ENCODE measurements at regions not wholly inside any gene's neighbourhood (a gene's known extent, or its start where the extent isn't known, plus 50 kb on each side); places are given as distances from the start of the nearest gene placed in this dataset.
"Not testable (repeated sequence)": the region's sequence is repeated elsewhere in the genome, so short reads cannot be mapped to it uniquely, and the experiment has no call there.

GRCh38 chr5:19274578-19274977 is 713.4 kb downstream of the CDH18 start:
- H3K36me3 Mint-ChIP-seq, result no peaks in the 10 kb centered on the region

DNA sequence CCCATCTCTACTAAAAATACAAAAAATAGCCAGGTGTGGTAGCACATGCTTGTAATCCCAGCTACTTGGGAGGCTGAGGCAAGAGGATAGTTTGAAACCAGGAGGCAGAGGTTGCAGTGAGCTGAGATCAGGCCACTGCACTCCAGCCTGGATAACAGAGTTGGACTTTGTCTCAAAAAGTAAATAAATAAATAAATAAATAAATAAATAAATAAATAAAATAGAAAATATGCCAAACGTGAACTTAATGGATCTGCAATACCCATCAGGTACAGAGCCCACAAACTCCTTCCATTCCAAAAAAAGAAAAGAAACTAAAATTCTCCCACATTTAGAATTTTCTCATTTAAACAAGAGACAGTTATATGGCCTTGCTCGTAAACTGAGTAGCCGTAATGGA is 702.7 kb downstream of the CDH18 start:
- Mint-ChIP-seq H3K27ac (no peak overlapping the region), H3K27me3 (no peaks in the 10 kb centered on the region), H3K36me3 (peaks cover 8% of the 10 kb centered on the region), H3K4me1 (ENCODE audit: low read depth in 2 of 2) (no peaks in the 10 kb centered on the region), H3K4me3 (no peak overlapping the region), H3K9me3 (peaks cover 26% of the 10 kb centered on the region)
- no peak for DNase-seq (ENCODE audit: low spot score)
- ATAC-seq, result no peak

More at GRCh38 chr5:19274578-19274977, 713.4 kb downstream of the CDH18 start:
- Mint-ChIP-seq H3K27me3 (no peaks in the 10 kb centered on the region), H3K4me3 (no peak overlapping the region), H3K9me3 (peaks cover 23% of the 10 kb centered on the region), H3K4me1 (ENCODE audit: low read depth in 2 of 2) (no peaks in the 10 kb centered on the region), H3K27ac (no peak overlapping the region)
- ATAC-seq, result no peak
- DNase-seq (ENCODE audit: low spot score), result no peak

- not testable (repeated sequence) for H3K36me3 Mint-ChIP-seq, H3K27ac Mint-ChIP-seq, H3K4me3 Mint-ChIP-seq
Measured at GRCh38 chr5:19287548-19288277, 700.3 kb downstream of the CDH18 start.

GRCh38 chr5:19288311-19288710 is 699.7 kb downstream of the CDH18 start:
- DNase-seq (ENCODE audit: low spot score); H3K27ac Mint-ChIP-seq; H3K4me1 Mint-ChIP-seq (ENCODE audit: low read depth in 2 of 2); H3K27me3 Mint-ChIP-seq; ATAC-seq; H3K4me3 Mint-ChIP-seq; H3K36me3 Mint-ChIP-seq: not testable (repeated sequence)
- H3K9me3 Mint-ChIP-seq, result peaks cover 19% of the 10 kb centered on the region

More at GRCh38 chr5:19287548-19288277, 700.3 kb downstream of the CDH18 start:
- peaks cover 19% of the 10 kb centered on the region for H3K9me3 Mint-ChIP-seq
- not testable (repeated sequence) for H3K27me3 Mint-ChIP-seq; DNase-seq (ENCODE audit: low spot score); H3K4me1 Mint-ChIP-seq (ENCODE audit: low read depth in 2 of 2); ATAC-seq

DNA sequence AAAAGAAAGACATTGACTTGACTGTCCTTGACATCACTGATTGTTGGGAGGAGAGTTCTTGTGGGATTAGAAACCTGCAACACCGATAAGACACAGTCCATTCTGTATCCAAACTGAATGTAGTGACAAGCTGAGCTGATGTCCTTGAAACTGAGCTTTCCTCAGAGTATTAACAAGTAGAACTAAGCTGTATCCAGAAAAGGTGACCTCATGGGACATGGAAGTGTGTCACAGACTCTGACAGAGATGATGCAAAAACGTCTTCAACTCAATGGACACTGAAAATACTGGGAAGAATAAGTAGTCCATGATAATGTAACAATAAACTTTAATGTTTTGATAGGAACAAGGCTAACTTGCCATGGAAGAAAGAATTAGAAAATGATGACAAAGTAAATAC is 690.1 kb downstream of the CDH18 start:
- Mint-ChIP-seq H3K36me3 (peaks cover 4% of the 10 kb centered on the region), H3K27ac (no peak overlapping the region), H3K27me3 (no peaks in the 10 kb centered on the region), H3K4me3 (no peak overlapping the region), H3K9me3 (peaks cover 16% of the 10 kb centered on the region), H3K4me1 (ENCODE audit: low read depth in 2 of 2) (no peaks in the 10 kb centered on the region)
- no peak for ATAC-seq
- DNase-seq (ENCODE audit: low spot score), result no peak

- peaks cover 8% of the 10 kb centered on the region for H3K36me3 Mint-ChIP-seq
- H3K27me3 Mint-ChIP-seq, result no peaks in the 10 kb centered on the region
- no peaks in the 10 kb centered on the region for H3K4me1 Mint-ChIP-seq (ENCODE audit: low read depth in 2 of 2)
- DNase-seq (ENCODE audit: low spot score) (no peak), ATAC-seq (no peak)
- no peak overlapping the region for H3K4me3 Mint-ChIP-seq
- H3K27ac Mint-ChIP-seq, result no peak overlapping the region
- H3K9me3 Mint-ChIP-seq, result peaks cover 14% of the 10 kb centered on the region
Measured at GRCh38 chr5:19301271-19301670, 686.7 kb downstream of the CDH18 start.

DNA sequence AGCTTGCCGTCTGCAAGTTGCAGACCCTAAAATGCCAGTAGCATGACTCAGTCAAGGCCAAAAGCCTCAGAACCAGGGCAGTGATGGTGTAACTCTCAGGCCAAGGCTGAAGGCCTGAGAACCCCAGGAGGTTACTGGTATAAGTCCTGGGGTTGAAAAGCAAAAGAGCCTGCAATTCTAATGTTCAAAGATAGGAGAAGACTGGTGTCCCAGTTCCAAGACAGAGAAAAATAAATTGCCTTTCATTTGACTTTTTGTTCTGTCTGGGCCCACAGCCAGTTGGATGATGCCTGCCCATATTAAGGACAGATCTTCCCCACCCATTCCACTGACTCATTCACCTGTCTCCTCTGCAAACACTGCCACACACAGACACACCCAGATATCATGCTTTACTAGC is 673.2 kb downstream of the CDH18 start:
- ATAC-seq (no peak), DNase-seq (ENCODE audit: low spot score) (no peak)
- no peaks in the 10 kb centered on the region for H3K4me1 Mint-ChIP-seq (ENCODE audit: low read depth in 2 of 2)
- no peaks in the 10 kb centered on the region for H3K27me3 Mint-ChIP-seq
- no peak overlapping the region for H3K27ac Mint-ChIP-seq
- peaks cover 22% of the 10 kb centered on the region for H3K36me3 Mint-ChIP-seq
- H3K4me3 Mint-ChIP-seq, result no peak overlapping the region
- peaks cover 36% of the 10 kb centered on the region for H3K9me3 Mint-ChIP-seq

GRCh38 chr5:19319252-19319651 is 668.7 kb downstream of the CDH18 start:
- Mint-ChIP-seq H3K9me3 (peaks cover 27% of the 10 kb centered on the region), H3K27ac (no peak overlapping the region), H3K4me1 (ENCODE audit: low read depth in 2 of 2) (no peaks in the 10 kb centered on the region), H3K27me3 (no peaks in the 10 kb centered on the region), H3K36me3 (peaks cover 16% of the 10 kb centered on the region), H3K4me3 (no peak overlapping the region)
- no peak for DNase-seq (ENCODE audit: low spot score)
- no peak for ATAC-seq

GRCh38 chr5:19322716-19323485 is 665.1 kb downstream of the CDH18 start:
- no peak overlapping the region for H3K27ac Mint-ChIP-seq
- peaks cover 18% of the 10 kb centered on the region for H3K36me3 Mint-ChIP-seq
- ATAC-seq (no peak), DNase-seq (ENCODE audit: low spot score) (no peak)
- no peaks in the 10 kb centered on the region for H3K4me1 Mint-ChIP-seq (ENCODE audit: low read depth in 2 of 2)
- H3K27me3 Mint-ChIP-seq, result no peaks in the 10 kb centered on the region
- peaks cover 14% of the 10 kb centered on the region for H3K9me3 Mint-ChIP-seq
- no peak overlapping the region for H3K4me3 Mint-ChIP-seq

GRCh38 chr5:19334278-19334677 is 653.7 kb downstream of the CDH18 start:
- no peaks in the 10 kb centered on the region for H3K27me3 Mint-ChIP-seq
- H3K9me3 Mint-ChIP-seq, result peaks cover 21% of the 10 kb centered on the region
- H3K4me3 Mint-ChIP-seq, result no peak overlapping the region
- no peak for ATAC-seq
- DNase-seq (ENCODE audit: low spot score), result no peak
- H3K36me3 Mint-ChIP-seq, result peaks cover 11% of the 10 kb centered on the region
- H3K27ac Mint-ChIP-seq, result no peak overlapping the region
- no peaks in the 10 kb centered on the region for H3K4me1 Mint-ChIP-seq (ENCODE audit: low read depth in 2 of 2)

DNA sequence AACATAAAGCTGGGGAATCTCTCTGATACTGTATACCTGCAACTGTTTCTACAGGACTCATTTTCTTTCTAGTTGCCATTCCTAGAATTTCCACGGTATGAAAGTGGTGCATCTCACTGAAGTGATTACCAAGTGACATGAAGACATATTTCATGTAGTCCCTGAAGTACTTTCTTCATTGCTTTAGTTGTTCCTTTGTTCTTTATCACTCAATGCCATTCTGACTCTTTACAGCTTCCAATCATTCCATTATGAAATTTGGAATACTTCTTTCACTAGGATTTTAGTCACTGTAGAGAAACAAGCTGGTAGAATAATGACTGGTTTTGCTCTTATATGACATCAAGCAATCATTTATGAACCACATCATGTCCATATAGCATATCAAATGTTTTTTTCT is 645.1 kb downstream of the CDH18 start:
- H3K9me3 Mint-ChIP-seq, result peaks cover 17% of the 10 kb centered on the region
- no peak for ATAC-seq

DNA sequence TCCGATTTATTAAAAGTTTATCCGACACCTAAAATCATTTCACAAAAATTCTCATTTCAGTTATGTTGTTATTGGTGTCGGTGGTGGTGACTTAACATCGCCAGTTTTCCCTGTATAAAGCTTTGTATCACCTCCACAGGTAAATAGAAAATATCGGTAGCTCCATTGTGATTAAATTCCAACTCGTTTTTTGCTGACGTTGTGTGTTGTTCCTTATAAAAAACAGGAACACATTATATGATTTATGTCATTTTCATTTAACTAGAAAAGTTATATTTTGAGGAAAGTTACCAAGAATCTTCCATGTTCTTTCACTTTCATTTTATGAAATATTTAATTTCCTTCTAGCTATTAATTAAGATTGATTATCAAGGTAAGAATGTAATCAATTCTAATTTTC is 635.9 kb downstream of the CDH18 start:
- no peaks in the 10 kb centered on the region for H3K4me1 Mint-ChIP-seq (ENCODE audit: low read depth in 2 of 2)
- H3K9me3 Mint-ChIP-seq, result peaks cover 4% of the 10 kb centered on the region
- ATAC-seq, result no peak

More for the DNA sequence above, 645.1 kb downstream of the CDH18 start:
- no peaks in the 10 kb centered on the region for H3K4me1 Mint-ChIP-seq (ENCODE audit: low read depth in 2 of 2)
- DNase-seq (ENCODE audit: low spot score), result no peak
- no peak overlapping the region for H3K27ac Mint-ChIP-seq
- no peaks in the 10 kb centered on the region for H3K27me3 Mint-ChIP-seq
- no peaks in the 10 kb centered on the region for H3K36me3 Mint-ChIP-seq
- H3K4me3 Mint-ChIP-seq, result no peak overlapping the region

DNA sequence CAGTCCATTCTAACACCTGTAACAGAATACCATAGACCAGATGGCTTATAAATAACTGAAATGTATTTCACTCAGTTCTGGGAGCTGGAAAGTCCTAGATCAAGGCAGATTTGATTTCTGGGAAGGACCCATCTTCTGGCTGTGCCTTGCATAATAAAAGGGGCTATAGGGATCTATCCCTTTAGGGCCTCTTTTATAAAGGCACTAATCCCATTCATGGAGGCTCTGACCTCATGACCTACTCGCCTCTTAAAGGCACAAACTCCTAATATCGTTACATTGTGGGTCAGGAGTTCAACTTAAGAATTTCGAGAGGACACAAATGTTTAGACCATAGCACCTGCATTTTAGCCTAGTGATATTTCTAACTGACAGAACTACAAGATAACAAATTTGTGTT is 619.0 kb downstream of the CDH18 start:
- DNase-seq (ENCODE audit: low spot score) (no peak), ATAC-seq (no peak)
- Mint-ChIP-seq H3K27me3 (no peaks in the 10 kb centered on the region), H3K4me3 (no peak overlapping the region), H3K9me3 (peaks cover 10% of the 10 kb centered on the region), H3K27ac (no peak overlapping the region), H3K4me1 (ENCODE audit: low read depth in 2 of 2) (no peaks in the 10 kb centered on the region), H3K36me3 (no peaks in the 10 kb centered on the region)

More for the DNA sequence above, 635.9 kb downstream of the CDH18 start:
- Mint-ChIP-seq H3K27me3 (no peaks in the 10 kb centered on the region), H3K36me3 (no peaks in the 10 kb centered on the region), H3K4me3 (no peak overlapping the region), H3K27ac (no peak overlapping the region)
- no peak for DNase-seq (ENCODE audit: low spot score)

- Mint-ChIP-seq H3K36me3 (no peaks in the 10 kb centered on the region), H3K4me1 (ENCODE audit: low read depth in 2 of 2) (no peaks in the 10 kb centered on the region), H3K4me3 (no peak overlapping the region), H3K9me3 (peaks cover 10% of the 10 kb centered on the region), H3K27me3 (no peaks in the 10 kb centered on the region), H3K27ac (no peak overlapping the region)
- ATAC-seq (no peak), DNase-seq (ENCODE audit: low spot score) (no peak)
Measured at GRCh38 chr5:19369561-19369960, 618.4 kb downstream of the CDH18 start.

Data from natural killer cell treated with Interleukin-12 subunit alpha and Interleukin-12 subunit beta and Interleukin-15 and Interleukin-18, amount 100 ng/mL, for 72 hours (primary cell).